ENCODE measurements at regions not wholly inside any gene's neighbourhood (a gene's known extent, or its start where the extent isn't known, plus 50 kb on each side); places are given as distances from the start of the nearest gene placed in this dataset.

DNA sequence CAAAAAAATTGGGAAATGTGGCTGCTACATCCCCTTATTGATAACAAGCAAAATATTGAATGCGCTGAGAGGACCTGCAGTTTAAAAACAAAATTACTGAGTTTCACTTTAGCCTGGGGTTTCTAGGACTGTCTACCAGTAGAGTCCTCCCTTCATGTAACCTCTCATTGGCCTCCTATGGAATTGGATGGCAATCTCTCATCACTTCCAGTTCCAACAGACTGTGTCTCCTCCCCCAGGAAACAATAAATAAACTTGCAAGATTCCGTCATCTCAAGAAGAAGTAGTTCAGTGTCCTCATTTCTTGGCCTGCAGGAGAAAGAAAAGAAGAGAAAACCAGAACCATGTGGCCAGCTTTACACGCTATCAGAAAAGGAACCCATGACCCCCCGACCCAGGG is 123.8 kb downstream of the TLE3 start:
- no peak for DNase-seq
- Histone ChIP-seq H3K27ac (no peak overlapping the region), H3K9me3 (no peaks in the 10 kb centered on the region), H3K4me3 (no peak overlapping the region), H3K36me3 (no peaks in the 10 kb centered on the region), H3K4me1 (ENCODE audit: insufficient read depth) (no peaks in the 10 kb centered on the region), H3K27me3 (no peaks in the 10 kb centered on the region)
- TF ChIP-seq EP300 (IDR thresholded peaks at IDR 0.05) = no peak
- TF ChIP-seq POLR2A (IDR thresholded peaks at IDR 0.05) = no peak
- TF ChIP-seq, protein P1, sequence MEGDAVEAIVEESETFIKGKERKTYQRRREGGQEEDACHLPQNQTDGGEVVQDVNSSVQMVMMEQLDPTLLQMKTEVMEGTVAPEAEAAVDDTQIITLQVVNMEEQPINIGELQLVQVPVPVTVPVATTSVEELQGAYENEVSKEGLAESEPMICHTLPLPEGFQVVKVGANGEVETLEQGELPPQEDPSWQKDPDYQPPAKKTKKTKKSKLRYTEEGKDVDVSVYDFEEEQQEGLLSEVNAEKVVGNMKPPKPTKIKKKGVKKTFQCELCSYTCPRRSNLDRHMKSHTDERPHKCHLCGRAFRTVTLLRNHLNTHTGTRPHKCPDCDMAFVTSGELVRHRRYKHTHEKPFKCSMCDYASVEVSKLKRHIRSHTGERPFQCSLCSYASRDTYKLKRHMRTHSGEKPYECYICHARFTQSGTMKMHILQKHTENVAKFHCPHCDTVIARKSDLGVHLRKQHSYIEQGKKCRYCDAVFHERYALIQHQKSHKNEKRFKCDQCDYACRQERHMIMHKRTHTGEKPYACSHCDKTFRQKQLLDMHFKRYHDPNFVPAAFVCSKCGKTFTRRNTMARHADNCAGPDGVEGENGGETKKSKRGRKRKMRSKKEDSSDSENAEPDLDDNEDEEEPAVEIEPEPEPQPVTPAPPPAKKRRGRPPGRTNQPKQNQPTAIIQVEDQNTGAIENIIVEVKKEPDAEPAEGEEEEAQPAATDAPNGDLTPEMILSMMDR (IDR thresholded peaks at IDR 0.05) = no peak
- WGBS, 3 donors = 43 to 46% (median 44%) methylated on average over 4 of the region's 4 CpGs
- intact Hi-C loops (cut with DNase I) = no loop called here

- H3K4me1 ChIP-seq (ENCODE audit: insufficient read depth) = no peaks in the 10 kb centered on the region
- H3K27me3 ChIP-seq = no peaks in the 10 kb centered on the region
- no peak overlapping the region for H3K4me3 ChIP-seq
- TF ChIP-seq, protein P1 (IDR thresholded peaks at IDR 0.05) = no peak
- TF ChIP-seq POLR2A (IDR thresholded peaks at IDR 0.05) = no peak
- TF ChIP-seq EP300 (IDR thresholded peaks at IDR 0.05) = no peak
- intact Hi-C loops (cut with DNase I) = no loop called here
- WGBS, 3 donors = 47 to 63% (median 54%) methylated on average over 5 of the region's 5 CpGs
- no peaks in the 10 kb centered on the region for H3K9me3 ChIP-seq
- H3K36me3 ChIP-seq = no peaks in the 10 kb centered on the region
- DNase-seq = no peak
- no peak overlapping the region for H3K27ac ChIP-seq
Observed at GRCh38 chr15:69974321-69974720, 123.4 kb downstream of the TLE3 start.

- TF ChIP-seq EP300 (IDR thresholded peaks at IDR 0.05) = no peak
- TF ChIP-seq, protein P1 (IDR thresholded peaks at IDR 0.05) = no peak
- no peak for TF ChIP-seq POLR2A (IDR thresholded peaks at IDR 0.05)
- Histone ChIP-seq H3K4me3 (no peak overlapping the region), H3K36me3 (no peaks in the 10 kb centered on the region), H3K27me3 (no peaks in the 10 kb centered on the region), H3K9me3 (no peaks in the 10 kb centered on the region), H3K27ac (no peak overlapping the region), H3K4me1 (ENCODE audit: insufficient read depth) (no peaks in the 10 kb centered on the region)
- no peak for DNase-seq
- WGBS, 3 donors = 14 to 26% (median 19%) methylated on average over 7 of the region's 7 CpGs
- intact Hi-C loops (cut with DNase I) = no loop called here
Observed at GRCh38 chr15:69976366-69976994, 121.2 kb downstream of the TLE3 start.

DNA sequence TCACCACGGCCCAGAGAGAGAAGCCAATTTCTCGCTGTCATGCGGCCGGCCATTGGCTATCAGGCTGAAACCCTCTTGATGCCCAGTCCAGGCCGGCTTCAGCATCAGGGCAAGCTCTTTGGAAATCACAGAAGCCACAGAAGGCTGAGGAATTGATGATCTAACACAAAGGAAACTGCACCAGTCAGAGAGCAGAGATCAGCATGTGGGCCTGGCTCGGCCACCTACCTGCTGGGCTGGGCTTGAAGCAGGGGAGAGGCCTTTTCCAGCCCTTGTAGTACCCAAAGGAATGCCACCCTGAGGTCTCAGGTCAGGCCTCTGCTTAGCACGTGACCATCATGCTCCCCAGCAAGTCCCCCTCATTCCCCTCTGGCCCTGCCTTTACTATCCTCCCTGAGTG is 119.1 kb downstream of the TLE3 start:
- Histone ChIP-seq H3K27me3 (no peaks in the 10 kb centered on the region), H3K36me3 (no peaks in the 10 kb centered on the region)

More for the DNA sequence above, 119.1 kb downstream of the TLE3 start:
- no peak overlapping the region for H3K27ac ChIP-seq
- intact Hi-C loops (cut with DNase I) = no loop called here
- WGBS, 3 donors = 75 to 80% (median 78%) methylated on average over 7 of the region's 7 CpGs
- no peaks in the 10 kb centered on the region for H3K9me3 ChIP-seq
- H3K4me3 ChIP-seq = no peak overlapping the region
- no peaks in the 10 kb centered on the region for H3K4me1 ChIP-seq (ENCODE audit: insufficient read depth)
- TF ChIP-seq POLR2A (IDR thresholded peaks at IDR 0.05) = no peak
- TF ChIP-seq EP300 (IDR thresholded peaks at IDR 0.05) = no peak
- TF ChIP-seq, protein P1 (IDR thresholded peaks at IDR 0.05) = no peak
- DNase-seq = no peak
